ENCODE measurements at regions not wholly inside any gene's neighbourhood (a gene's known extent, or its start where the extent isn't known, plus 50 kb on each side); places are given as distances from the start of the nearest gene placed in this dataset.
"Not testable (repeated sequence)": the region's sequence is repeated elsewhere in the genome, so short reads cannot be mapped to it uniquely, and the experiment has no call there.

DNA sequence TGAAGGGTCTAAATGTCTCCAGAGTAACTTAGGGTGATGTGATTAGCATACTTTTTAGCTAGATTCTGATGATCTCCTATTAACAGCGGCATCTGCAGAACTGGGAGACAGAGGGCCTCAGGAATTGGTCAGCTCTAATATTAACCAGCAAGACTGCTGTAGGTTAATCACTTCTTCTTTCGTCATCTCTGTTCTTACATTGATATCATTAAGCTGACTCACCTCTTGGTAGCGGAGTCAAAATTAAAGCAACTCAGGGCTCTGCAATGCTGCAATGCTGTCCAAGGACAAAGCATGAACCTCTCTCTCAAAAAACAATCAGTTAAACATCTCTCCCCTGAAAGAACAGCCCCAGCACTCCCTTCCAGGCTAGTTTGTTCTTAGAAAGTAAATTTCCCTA lies 57.5 kb upstream of the TRA2B start:
- Mint-ChIP-seq H3K4me1 (no peaks in the 10 kb centered on the region), H3K36me3 (no peaks in the 10 kb centered on the region), H3K4me3 (no peak overlapping the region), H3K27me3 (peaks cover 3 to 8% (median 4%) of the 10 kb centered on the region in 5 donors), H3K9me3 (no peaks in the 10 kb centered on the region), H3K27ac (no peak overlapping the region)
- DNase-seq (no peak), ATAC-seq (no peak)
- POLR2A ChIA-PET, result no interaction called here

DNA sequence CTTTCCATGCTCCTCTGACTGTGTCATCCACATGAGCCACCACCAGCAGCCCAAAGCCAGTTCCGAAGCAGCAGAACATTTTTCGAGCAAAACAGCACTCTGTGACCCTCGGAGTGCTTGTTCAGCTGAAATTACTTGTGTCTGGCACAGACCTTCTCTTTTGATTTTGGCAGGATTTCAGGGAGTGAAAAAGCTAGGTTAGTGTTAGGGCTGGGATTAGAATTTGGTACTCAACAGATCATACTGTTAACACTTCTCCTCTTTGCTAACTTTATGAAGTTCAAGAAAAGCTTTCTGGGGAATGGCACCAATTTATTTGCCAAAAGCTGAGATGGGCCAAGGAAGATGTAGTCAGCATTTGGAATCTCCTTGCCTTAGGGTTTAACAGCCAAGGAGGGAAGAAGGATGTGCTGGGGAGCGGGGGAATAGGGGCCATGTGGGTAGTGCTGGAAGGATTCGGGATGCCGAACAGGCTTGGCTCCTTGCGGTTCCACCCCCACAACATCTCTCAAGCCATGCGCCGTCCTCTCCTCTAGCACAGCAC lies 55.1 kb upstream of the TRA2B start:
- Mint-ChIP-seq H3K4me3 (no peak overlapping the region), H3K27me3 (peaks cover 0 to 4% (median 0%) of the 10 kb centered on the region in 5 donors), H3K9me3 (no peaks in the 10 kb centered on the region), H3K27ac (no peak overlapping the region), H3K4me1 (no peaks in the 10 kb centered on the region), H3K36me3 (no peaks in the 10 kb centered on the region)
- POLR2A ChIA-PET, result no interaction called here
- no peak for ATAC-seq
- no peak for DNase-seq

- ATAC-seq, H3K27me3 Mint-ChIP-seq, DNase-seq, POLR2A ChIA-PET, H3K9me3 Mint-ChIP-seq, H3K4me1 Mint-ChIP-seq, H3K4me3 Mint-ChIP-seq, H3K36me3 Mint-ChIP-seq: not testable (repeated sequence)
- H3K27ac Mint-ChIP-seq, result peak overlapping the region in 1 of 10 donors; percentile 12
Measured at GRCh38 chr3:185990995-185991394, 53.2 kb upstream of the TRA2B start.

GRCh38 chr3:185989511-185989910 lies 51.7 kb upstream of the TRA2B start:
- H3K4me3 Mint-ChIP-seq, result no peak overlapping the region
- H3K9me3 Mint-ChIP-seq, result no peaks in the 10 kb centered on the region
- ATAC-seq (no peak), DNase-seq (no peak)
- peaks cover 0 to 4% (median 0%) of the 10 kb centered on the region in 5 donors for H3K27me3 Mint-ChIP-seq
- H3K4me1 Mint-ChIP-seq, result no peaks in the 10 kb centered on the region
- POLR2A ChIA-PET, result no interaction called here
- peak overlapping the region in 1 of 10 donors; percentile 52 for H3K27ac Mint-ChIP-seq
- no peaks in the 10 kb centered on the region for H3K36me3 Mint-ChIP-seq

DNA sequence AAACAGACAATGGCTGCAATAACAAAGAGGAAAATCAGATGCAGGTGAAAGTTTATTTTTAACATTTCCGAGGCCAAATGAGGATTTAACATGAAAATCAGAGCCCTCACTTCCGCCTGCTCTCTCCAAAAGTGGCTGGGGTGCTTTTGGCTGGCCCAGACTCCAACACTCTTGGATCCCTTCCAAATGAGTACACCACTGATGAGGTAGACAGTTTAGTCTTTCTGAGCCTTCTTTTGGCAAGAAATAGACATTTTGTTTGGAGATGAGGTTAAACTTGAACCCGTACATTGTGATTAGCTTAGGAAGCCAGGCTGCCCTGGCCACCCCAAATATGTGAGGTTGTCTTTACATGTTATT lies 51.0 kb upstream of the TRA2B start:
- no peak for ATAC-seq
- no peak for DNase-seq
- Mint-ChIP-seq H3K27ac (no peak overlapping the region), H3K9me3 (no peaks in the 10 kb centered on the region), H3K4me1 (no peaks in the 10 kb centered on the region), H3K27me3 (peaks cover 0 to 4% (median 0%) of the 10 kb centered on the region in 5 donors), H3K36me3 (no peaks in the 10 kb centered on the region), H3K4me3 (no peak overlapping the region)
- POLR2A ChIA-PET, result no interaction called here

- H3K4me3 Mint-ChIP-seq, result no peak overlapping the region
- H3K27me3 Mint-ChIP-seq, result peaks cover 2 to 7% (median 4%) of the 10 kb centered on the region in 5 donors
- DNase-seq, result no peak
- H3K9me3 Mint-ChIP-seq, result no peaks in the 10 kb centered on the region
- H3K27ac Mint-ChIP-seq, result no peak overlapping the region
- POLR2A ChIA-PET, result no interaction called here
- no peak for ATAC-seq
- peaks cover 0 to 5% (median 0%) of the 10 kb centered on the region in 4 donors for H3K4me1 Mint-ChIP-seq
- no peaks in the 10 kb centered on the region for H3K36me3 Mint-ChIP-seq
Measured at GRCh38 chr3:185988080-185988815, 50.4 kb upstream of the TRA2B start.

Measured in naive thymus-derived CD8-positive, alpha-beta T cell (primary cell).